Fibroblast of lung (primary cell): ENCODE measurements at regions not wholly inside any gene's neighbourhood (a gene's known extent, or its start where the extent isn't known, plus 50 kb on each side); places are given as distances from the start of the nearest gene placed in this dataset.

Experiments
- EZH2 ChIP-seq: IDR thresholded peaks from 2 replicates; pipeline ENCODE4 v1.5.1; 2012; ENCODE audit warnings: low read length, control low read depth, mild to moderate bottlenecking; ENCODE audit errors: missing control alignments
- TF ChIP-seq, protein P1 (sequence below), 2 donors: IDR thresholded peaks in 1 of 2; conservative IDR thresholded peaks in 1 of 2; 1 replicate in 1 of 2; 2 replicates in 1 of 2; pipeline ENCODE4 v1.5.1; 2011 to 2012; ENCODE audit warnings: low read length in 2 of 2, control low read depth in 1 of 2, inconsistent platforms in 1 of 2, low read depth in 1 of 2, mild to moderate bottlenecking in 1 of 2

DNA sequence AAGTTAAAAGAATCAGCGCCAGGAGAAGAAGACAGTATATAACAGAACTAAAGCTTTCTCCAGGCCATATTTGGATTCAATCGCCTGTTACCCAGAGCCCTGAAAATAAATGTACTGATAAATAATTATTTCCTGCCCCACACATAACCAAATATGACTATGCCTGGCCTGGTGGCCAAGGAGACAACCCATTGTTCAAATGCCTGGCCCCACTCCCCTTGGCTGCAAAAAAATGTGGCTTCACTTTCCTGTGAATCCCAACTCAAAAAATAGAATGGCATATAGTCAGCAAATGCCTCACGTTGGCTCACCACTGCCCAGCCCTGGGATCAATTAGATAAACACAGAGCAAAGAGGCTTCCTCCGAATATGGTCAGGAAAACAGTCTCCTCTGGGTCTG lies 472.1 kb downstream of the BCL11B start:
- TF ChIP-seq, protein P1, sequence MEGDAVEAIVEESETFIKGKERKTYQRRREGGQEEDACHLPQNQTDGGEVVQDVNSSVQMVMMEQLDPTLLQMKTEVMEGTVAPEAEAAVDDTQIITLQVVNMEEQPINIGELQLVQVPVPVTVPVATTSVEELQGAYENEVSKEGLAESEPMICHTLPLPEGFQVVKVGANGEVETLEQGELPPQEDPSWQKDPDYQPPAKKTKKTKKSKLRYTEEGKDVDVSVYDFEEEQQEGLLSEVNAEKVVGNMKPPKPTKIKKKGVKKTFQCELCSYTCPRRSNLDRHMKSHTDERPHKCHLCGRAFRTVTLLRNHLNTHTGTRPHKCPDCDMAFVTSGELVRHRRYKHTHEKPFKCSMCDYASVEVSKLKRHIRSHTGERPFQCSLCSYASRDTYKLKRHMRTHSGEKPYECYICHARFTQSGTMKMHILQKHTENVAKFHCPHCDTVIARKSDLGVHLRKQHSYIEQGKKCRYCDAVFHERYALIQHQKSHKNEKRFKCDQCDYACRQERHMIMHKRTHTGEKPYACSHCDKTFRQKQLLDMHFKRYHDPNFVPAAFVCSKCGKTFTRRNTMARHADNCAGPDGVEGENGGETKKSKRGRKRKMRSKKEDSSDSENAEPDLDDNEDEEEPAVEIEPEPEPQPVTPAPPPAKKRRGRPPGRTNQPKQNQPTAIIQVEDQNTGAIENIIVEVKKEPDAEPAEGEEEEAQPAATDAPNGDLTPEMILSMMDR (conservative IDR thresholded peaks at IDR 0.05 in 1 of 2, IDR thresholded peaks at IDR 0.05 in 1 of 2; ENCODE audit: low read depth in 1 of 2, low read length in 2 of 2) = no peak
- TF ChIP-seq EZH2 = no peak
